ENCODE measurements at regions not wholly inside any gene's neighbourhood (a gene's known extent, or its start where the extent isn't known, plus 50 kb on each side); places are given as distances from the start of the nearest gene placed in this dataset.
"Not testable (repeated sequence)": the region's sequence is repeated elsewhere in the genome, so short reads cannot be mapped to it uniquely, and the experiment has no call there.

DNA sequence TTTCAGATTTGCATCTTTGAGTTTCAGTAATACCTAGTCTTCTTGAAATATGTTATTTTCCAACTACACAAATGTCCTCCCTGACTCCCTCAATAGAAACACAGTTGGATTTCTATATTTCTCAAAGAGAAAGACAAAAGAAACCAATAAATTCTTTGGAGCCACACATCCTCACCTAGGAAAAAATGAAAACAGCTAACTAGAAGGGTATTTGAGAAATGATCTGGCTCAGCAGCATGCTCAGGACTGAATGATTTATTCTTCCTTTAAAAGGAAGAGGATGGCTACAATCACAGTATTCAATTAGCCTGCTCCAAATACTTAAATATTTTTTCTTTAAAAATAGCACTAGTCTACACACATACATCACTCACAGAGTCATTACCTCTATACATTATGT is 196.4 kb upstream of the TENT5A start:
- no peak overlapping the region for H3K4me3 ChIP-seq
- no peak for TF ChIP-seq POLR2AphosphoS5 (IDR thresholded peaks at IDR 0.05)
- TF ChIP-seq CTCF (IDR thresholded peaks at IDR 0.05) = no peak
- H3K27ac ChIP-seq = no peak overlapping the region
- no peaks in the 10 kb centered on the region for H3K36me3 ChIP-seq
- DNase-seq (ENCODE audit: low spot score in 2 of 2) = no peak
- H3K27me3 ChIP-seq = no peaks in the 10 kb centered on the region
- no peaks in the 10 kb centered on the region for H3K4me1 ChIP-seq
- H3K9me3 ChIP-seq = no peaks in the 10 kb centered on the region
- intact Hi-C loops (cut with DNase I; ENCODE audit: low total_unique reads) = no loop called here

- H3K9me3 ChIP-seq; H3K4me1 ChIP-seq; DNase-seq (ENCODE audit: low spot score in 2 of 2); H3K4me3 ChIP-seq; intact Hi-C loops (cut with DNase I; ENCODE audit: low total_unique reads); H3K36me3 ChIP-seq; H3K27me3 ChIP-seq; H3K27ac ChIP-seq: not testable (repeated sequence)
These were observed 195.7 kb upstream of the TENT5A start for GRCh38 chr6:81948196-81948595.

- Histone ChIP-seq H3K4me3 (no peak overlapping the region), H3K9me3 (no peaks in the 10 kb centered on the region), H3K27me3 (no peaks in the 10 kb centered on the region), H3K36me3 (no peaks in the 10 kb centered on the region), H3K27ac (no peak overlapping the region), H3K4me1 (no peaks in the 10 kb centered on the region)
- TF ChIP-seq POLR2AphosphoS5 (IDR thresholded peaks at IDR 0.05) (no peak), CTCF (IDR thresholded peaks at IDR 0.05) (no peak), POLR2A (IDR thresholded peaks at IDR 0.05) (no peak)
- intact Hi-C loops (cut with DNase I; ENCODE audit: low total_unique reads) = no loop called here
- DNase-seq (ENCODE audit: low spot score in 2 of 2) = no peak
These were observed 192.2 kb upstream of the TENT5A start for GRCh38 chr6:81944661-81945060.

DNA sequence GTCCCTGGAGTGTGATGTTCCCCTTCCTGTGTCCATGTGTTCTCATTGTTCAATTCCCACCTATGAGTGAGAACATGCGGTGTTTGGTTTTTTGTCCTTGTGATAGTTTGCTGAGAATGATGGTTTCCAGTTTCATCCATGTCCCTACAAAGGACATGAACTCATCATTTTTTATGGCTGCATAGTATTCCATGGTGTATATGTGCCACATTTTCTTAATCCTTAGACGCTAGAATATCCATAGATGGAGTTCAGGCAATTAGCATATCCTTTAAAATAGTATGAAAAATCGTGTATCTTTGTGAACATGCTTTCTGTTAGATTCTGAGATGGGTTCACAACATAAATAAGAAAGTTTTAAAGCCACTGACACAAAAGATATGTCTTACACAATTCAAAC is 190.4 kb upstream of the TENT5A start:
- H3K27ac ChIP-seq; DNase-seq (ENCODE audit: low spot score in 2 of 2); H3K4me3 ChIP-seq; H3K27me3 ChIP-seq; H3K4me1 ChIP-seq; H3K36me3 ChIP-seq; intact Hi-C loops (cut with DNase I; ENCODE audit: low total_unique reads); H3K9me3 ChIP-seq: not testable (repeated sequence)

GRCh38 chr6:81942067-81942370 is 189.5 kb upstream of the TENT5A start:
- intact Hi-C loops (cut with DNase I; ENCODE audit: low total_unique reads) = no loop called here
- no peak for DNase-seq (ENCODE audit: low spot score in 2 of 2)
- Histone ChIP-seq H3K27ac (no peak overlapping the region), H3K36me3 (no peaks in the 10 kb centered on the region), H3K4me1 (no peaks in the 10 kb centered on the region), H3K27me3 (no peaks in the 10 kb centered on the region), H3K4me3 (no peak overlapping the region), H3K9me3 (no peaks in the 10 kb centered on the region)
- TF ChIP-seq POLR2A (IDR thresholded peaks at IDR 0.05) = no peak
- no peak for TF ChIP-seq CTCF (IDR thresholded peaks at IDR 0.05)
- TF ChIP-seq POLR2AphosphoS5 (IDR thresholded peaks at IDR 0.05) = no peak

DNA sequence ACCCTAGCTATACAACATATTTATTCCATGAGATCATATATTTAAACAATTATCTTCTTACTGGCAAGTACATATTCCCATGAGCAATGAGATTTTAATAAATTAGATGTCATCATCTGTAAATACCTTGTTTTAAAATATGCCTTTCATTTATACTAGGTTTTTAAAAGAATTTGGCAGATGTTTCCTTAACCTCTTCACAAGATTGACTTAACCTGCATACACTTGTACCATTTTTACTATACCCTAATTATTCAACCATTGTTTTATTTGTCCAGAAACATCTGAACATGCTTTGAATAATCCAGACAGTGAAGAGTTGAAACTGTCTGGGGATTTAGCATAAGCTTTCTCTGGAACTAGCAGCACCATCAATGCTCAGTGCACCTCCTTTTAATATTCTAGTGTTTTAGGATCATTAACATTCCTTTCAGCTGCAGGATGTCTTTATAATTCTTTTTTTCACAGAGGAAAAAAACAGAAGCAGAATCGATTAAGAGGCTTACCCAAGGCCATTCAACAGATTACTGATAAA is 188.0 kb upstream of the TENT5A start:
- H3K27me3 ChIP-seq = no peaks in the 10 kb centered on the region
- no peaks in the 10 kb centered on the region for H3K9me3 ChIP-seq
- no peak for TF ChIP-seq POLR2AphosphoS5 (IDR thresholded peaks at IDR 0.05)
- TF ChIP-seq CTCF (IDR thresholded peaks at IDR 0.05) = no peak
- TF ChIP-seq POLR2A (IDR thresholded peaks at IDR 0.05) = no peak
- H3K27ac ChIP-seq = no peak overlapping the region
- H3K4me3 ChIP-seq = no peak overlapping the region
- no peak for DNase-seq (ENCODE audit: low spot score in 2 of 2)
- no peaks in the 10 kb centered on the region for H3K36me3 ChIP-seq
- intact Hi-C loops (cut with DNase I; ENCODE audit: low total_unique reads) = no loop called here
- no peaks in the 10 kb centered on the region for H3K4me1 ChIP-seq
